ENCODE measurements at regions not wholly inside any gene's neighbourhood (a gene's known extent, or its start where the extent isn't known, plus 50 kb on each side); places are given as distances from the start of the nearest gene placed in this dataset.

DNA sequence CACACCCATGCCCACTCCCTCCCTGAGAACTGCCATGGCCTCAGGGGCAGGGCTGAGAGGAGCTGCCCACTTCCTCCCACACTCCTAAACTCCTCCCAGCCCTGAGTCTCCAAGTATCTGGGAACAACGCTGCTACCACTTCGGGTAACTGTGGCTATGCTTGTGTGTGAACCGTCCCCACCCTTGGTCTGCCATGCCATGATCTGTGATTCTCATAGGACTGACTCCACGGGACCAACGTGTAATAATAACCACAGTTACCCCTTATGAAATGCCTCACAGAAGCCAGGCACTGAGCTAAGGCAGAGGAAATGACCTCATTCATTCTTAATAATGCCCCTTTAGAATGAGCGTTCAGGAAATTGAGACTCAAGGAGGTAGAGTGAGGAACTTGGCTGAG is 103.9 kb upstream of the SMIM23 start:
- Histone ChIP-seq H3K27me3 (ENCODE audit: insufficient read depth, low read depth) (peaks cover 25% of the 10 kb centered on the region), H3K27ac (no peak overlapping the region), H3F3A (ENCODE audit: insufficient read depth, low read depth) (no peaks in the 10 kb centered on the region), H3K4me2 (no peak overlapping the region), H3K9me2 (ENCODE audit: insufficient read depth) (no peaks in the 10 kb centered on the region), H4K20me1 (ENCODE audit: insufficient read depth) (no peaks in the 10 kb centered on the region), H2AFZ (no peak overlapping the region), H3K4me3 (no peak overlapping the region), H3K36me3 (ENCODE audit: low read depth) (no peaks in the 10 kb centered on the region), H3K9me3 (ENCODE audit: insufficient read depth, low read depth) (no peaks in the 10 kb centered on the region), H3K79me2 (ENCODE audit: low read depth) (no peaks in the 10 kb centered on the region), H3K4me1 (replicated peaks; ENCODE audit: insufficient read depth) (no peaks in the 10 kb centered on the region)
- no peak for TF ChIP-seq EZH2 (IDR thresholded peaks at IDR 0.05; ENCODE audit: low read depth)
- TF ChIP-seq, protein P1, sequence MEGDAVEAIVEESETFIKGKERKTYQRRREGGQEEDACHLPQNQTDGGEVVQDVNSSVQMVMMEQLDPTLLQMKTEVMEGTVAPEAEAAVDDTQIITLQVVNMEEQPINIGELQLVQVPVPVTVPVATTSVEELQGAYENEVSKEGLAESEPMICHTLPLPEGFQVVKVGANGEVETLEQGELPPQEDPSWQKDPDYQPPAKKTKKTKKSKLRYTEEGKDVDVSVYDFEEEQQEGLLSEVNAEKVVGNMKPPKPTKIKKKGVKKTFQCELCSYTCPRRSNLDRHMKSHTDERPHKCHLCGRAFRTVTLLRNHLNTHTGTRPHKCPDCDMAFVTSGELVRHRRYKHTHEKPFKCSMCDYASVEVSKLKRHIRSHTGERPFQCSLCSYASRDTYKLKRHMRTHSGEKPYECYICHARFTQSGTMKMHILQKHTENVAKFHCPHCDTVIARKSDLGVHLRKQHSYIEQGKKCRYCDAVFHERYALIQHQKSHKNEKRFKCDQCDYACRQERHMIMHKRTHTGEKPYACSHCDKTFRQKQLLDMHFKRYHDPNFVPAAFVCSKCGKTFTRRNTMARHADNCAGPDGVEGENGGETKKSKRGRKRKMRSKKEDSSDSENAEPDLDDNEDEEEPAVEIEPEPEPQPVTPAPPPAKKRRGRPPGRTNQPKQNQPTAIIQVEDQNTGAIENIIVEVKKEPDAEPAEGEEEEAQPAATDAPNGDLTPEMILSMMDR (conservative IDR thresholded peaks at IDR 0.05) = no peak
- intact Hi-C loops (cut with micrococcal nuclease; ENCODE audit: unreplicated experiment) = no loop called here
- ChIA-PET POLR2A (ENCODE audit: unreplicated experiment) (no interaction called here), CTCF (no interaction called here)
- no TSS peak for BruUV-seq (replicated peaks)
- no peak for DNase-seq

GRCh38 chr5:171682801-171683200 is 102.8 kb upstream of the SMIM23 start:
- Histone ChIP-seq H3K4me3 (no peak overlapping the region), H3K4me2 (no peak overlapping the region), H3K9me2 (ENCODE audit: insufficient read depth) (no peaks in the 10 kb centered on the region), H3K27me3 (ENCODE audit: insufficient read depth, low read depth) (peaks cover 34% of the 10 kb centered on the region), H3F3A (ENCODE audit: insufficient read depth, low read depth) (no peaks in the 10 kb centered on the region), H2AFZ (no peak overlapping the region), H3K79me2 (ENCODE audit: low read depth) (no peaks in the 10 kb centered on the region), H3K9me3 (ENCODE audit: insufficient read depth, low read depth) (no peaks in the 10 kb centered on the region), H3K27ac (no peak overlapping the region), H4K20me1 (ENCODE audit: insufficient read depth) (no peaks in the 10 kb centered on the region), H3K36me3 (ENCODE audit: low read depth) (no peaks in the 10 kb centered on the region), H3K4me1 (replicated peaks; ENCODE audit: insufficient read depth) (no peaks in the 10 kb centered on the region)
- ChIA-PET CTCF (no interaction called here), POLR2A (ENCODE audit: unreplicated experiment) (interaction anchor here (0.6 kb wide), 1 partner anchor 255 kb away, joined by 4 read pairs; no protein-coding TSS in a partner anchor)
- TF ChIP-seq, protein P1 (conservative IDR thresholded peaks at IDR 0.05) = no peak
- no peak for TF ChIP-seq EZH2 (IDR thresholded peaks at IDR 0.05; ENCODE audit: low read depth)
- BruUV-seq (replicated peaks) = no TSS peak
- intact Hi-C loops (cut with micrococcal nuclease; ENCODE audit: unreplicated experiment) = no loop called here
- DNase-seq = no peak

- POLR2A ChIA-PET (ENCODE audit: unreplicated experiment) = interaction anchor here (0.7 kb wide), 1 partner anchor 9 kb away, joined by 4 read pairs; no protein-coding TSS in a partner anchor
Observed at GRCh38 chr5:171684169-171684568, 101.4 kb upstream of the SMIM23 start.

More at GRCh38 chr5:171684169-171684568, 101.4 kb upstream of the SMIM23 start:
- no peak overlapping the region for H3K27ac ChIP-seq
- intact Hi-C loops (cut with micrococcal nuclease; ENCODE audit: unreplicated experiment) = no loop called here
- H2AFZ ChIP-seq = no peak overlapping the region
- no peaks in the 10 kb centered on the region for H3K9me2 ChIP-seq (ENCODE audit: insufficient read depth)
- no peak overlapping the region for H3K4me2 ChIP-seq
- H3K4me1 ChIP-seq (replicated peaks; ENCODE audit: insufficient read depth) = no peaks in the 10 kb centered on the region
- no peaks in the 10 kb centered on the region for H3K79me2 ChIP-seq (ENCODE audit: low read depth)
- TF ChIP-seq EZH2 (IDR thresholded peaks at IDR 0.05; ENCODE audit: low read depth) = no peak
- TF ChIP-seq, protein P1 (conservative IDR thresholded peaks at IDR 0.05) = no peak
- peaks cover 26% of the 10 kb centered on the region for H3K27me3 ChIP-seq (ENCODE audit: insufficient read depth, low read depth)
- H4K20me1 ChIP-seq (ENCODE audit: insufficient read depth) = no peaks in the 10 kb centered on the region
- CTCF ChIA-PET = no interaction called here
- no peaks in the 10 kb centered on the region for H3K36me3 ChIP-seq (ENCODE audit: low read depth)
- no peaks in the 10 kb centered on the region for H3K9me3 ChIP-seq (ENCODE audit: insufficient read depth, low read depth)
- no peaks in the 10 kb centered on the region for H3F3A ChIP-seq (ENCODE audit: insufficient read depth, low read depth)
- no TSS peak for BruUV-seq (replicated peaks)
- H3K4me3 ChIP-seq = no peak overlapping the region
- no peak for DNase-seq
